Stomach (tissue), 4 donors: ENCODE measurements at regions not wholly inside any gene's neighbourhood (a gene's known extent, or its start where the extent isn't known, plus 50 kb on each side); places are given as distances from the start of the nearest gene placed in this dataset.

Experiments
- CTCF ChIP-seq, 7 experiments: fragments of 450-650 bp in 4 of 7; fragments of 200-600 bp in 3 of 7; sonication (generic) in 3 of 7; IDR thresholded peaks; one replicate each; pipeline ENCODE4 v1.5.1; 2016 to 2019; ENCODE audit warnings: antibody characterized with exemption in 7 of 7, control low read depth in 2 of 7, mild to moderate bottlenecking in 1 of 7
- EP300 ChIP-seq: sonication (generic); formaldehyde crosslinking; IDR thresholded peaks from one replicate; pipeline ENCODE4 v1.6.1; 2017; ENCODE audit warnings: antibody characterized with exemption
- POLR2A ChIP-seq, 4 donors: fragments of 450-650 bp; IDR thresholded peaks; one replicate each; pipeline ENCODE4 v1.6.1; 2016; ENCODE audit warnings: antibody characterized with exemption in 4 of 4, control low read depth in 2 of 4, mild to moderate bottlenecking in 1 of 4, moderate library complexity in 1 of 4
- POLR2AphosphoS5 ChIP-seq, 3 donors: sonication (generic); formaldehyde crosslinking; IDR thresholded peaks; one replicate each; pipeline ENCODE4 v1.6.1; 2016; ENCODE audit warnings: antibody characterized with exemption in 3 of 3

GRCh38 chrX:42090395-42090794, 167.0 kb upstream of the CASK start:
- TF ChIP-seq CTCF (IDR thresholded peaks at IDR 0.05): no peak
- no peak for TF ChIP-seq POLR2AphosphoS5 (IDR thresholded peaks at IDR 0.05)
- TF ChIP-seq EP300: no peak
- no peak for TF ChIP-seq POLR2A (IDR thresholded peaks at IDR 0.05)
